ENCODE measurements at regions not wholly inside any gene's neighbourhood (a gene's known extent, or its start where the extent isn't known, plus 50 kb on each side); places are given as distances from the start of the nearest gene placed in this dataset.

DNA sequence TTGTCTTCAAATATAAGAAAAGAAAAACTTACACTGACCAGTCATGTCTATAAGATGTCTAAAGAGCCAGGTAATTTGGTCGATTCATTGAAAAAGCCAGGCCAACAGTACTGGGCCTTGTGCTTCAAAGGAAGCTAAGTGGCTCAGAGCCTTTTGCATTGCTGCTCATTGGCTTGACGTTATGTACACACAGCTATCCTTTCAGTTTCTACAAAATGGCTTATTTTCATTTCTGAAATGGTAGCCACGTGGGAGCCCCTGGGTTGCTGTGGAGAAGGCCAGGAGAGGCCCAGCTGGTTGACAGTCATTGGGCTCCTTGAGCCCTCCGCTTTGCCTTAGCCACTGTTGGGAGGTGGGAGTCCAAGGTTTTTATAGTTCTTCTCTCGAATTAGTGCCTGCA is 199.1 kb upstream of the CXorf66 start:
- Mint-ChIP-seq H3K27ac (no peak overlapping the region), H3K36me3 (ENCODE audit: low read depth) (no peaks in the 10 kb centered on the region), H3K4me3 (no peak overlapping the region), H3K4me1 (no peaks in the 10 kb centered on the region), H3K27me3 (ENCODE audit: insufficient read depth, low read depth, poor library complexity) (no peaks in the 10 kb centered on the region), H3K9me3 (no peaks in the 10 kb centered on the region)
- Histone ChIP-seq H3K4me1 (ENCODE audit: insufficient read depth) (no peaks in the 10 kb centered on the region), H3F3A (replicated peaks; ENCODE audit: low read depth) (no peaks in the 10 kb centered on the region), H3K36me3 (ENCODE audit: insufficient read depth) (no peaks in the 10 kb centered on the region), H3K4me2 (no peak overlapping the region), H3K79me2 (replicated peaks; ENCODE audit: insufficient read depth) (no peaks in the 10 kb centered on the region), H3K9me2 (ENCODE audit: insufficient read depth) (no peaks in the 10 kb centered on the region), H2AFZ (no peak overlapping the region), H4K20me1 (replicated peaks; ENCODE audit: insufficient read depth) (no peaks in the 10 kb centered on the region), H3K27ac (ENCODE audit: low read depth) (no peak overlapping the region), H3K4me3 (no peak overlapping the region), H3K27me3 (ENCODE audit: insufficient read depth) (no peaks in the 10 kb centered on the region)
- no peak for TF ChIP-seq STAT1 (IDR thresholded peaks at IDR 0.05; ENCODE audit: unreplicated experiment)
- no peak for TF ChIP-seq CREB1 (CRISPR knock-in tag; IDR thresholded peaks at IDR 0.05; ENCODE audit: low read depth)
- TF ChIP-seq, protein P1, sequence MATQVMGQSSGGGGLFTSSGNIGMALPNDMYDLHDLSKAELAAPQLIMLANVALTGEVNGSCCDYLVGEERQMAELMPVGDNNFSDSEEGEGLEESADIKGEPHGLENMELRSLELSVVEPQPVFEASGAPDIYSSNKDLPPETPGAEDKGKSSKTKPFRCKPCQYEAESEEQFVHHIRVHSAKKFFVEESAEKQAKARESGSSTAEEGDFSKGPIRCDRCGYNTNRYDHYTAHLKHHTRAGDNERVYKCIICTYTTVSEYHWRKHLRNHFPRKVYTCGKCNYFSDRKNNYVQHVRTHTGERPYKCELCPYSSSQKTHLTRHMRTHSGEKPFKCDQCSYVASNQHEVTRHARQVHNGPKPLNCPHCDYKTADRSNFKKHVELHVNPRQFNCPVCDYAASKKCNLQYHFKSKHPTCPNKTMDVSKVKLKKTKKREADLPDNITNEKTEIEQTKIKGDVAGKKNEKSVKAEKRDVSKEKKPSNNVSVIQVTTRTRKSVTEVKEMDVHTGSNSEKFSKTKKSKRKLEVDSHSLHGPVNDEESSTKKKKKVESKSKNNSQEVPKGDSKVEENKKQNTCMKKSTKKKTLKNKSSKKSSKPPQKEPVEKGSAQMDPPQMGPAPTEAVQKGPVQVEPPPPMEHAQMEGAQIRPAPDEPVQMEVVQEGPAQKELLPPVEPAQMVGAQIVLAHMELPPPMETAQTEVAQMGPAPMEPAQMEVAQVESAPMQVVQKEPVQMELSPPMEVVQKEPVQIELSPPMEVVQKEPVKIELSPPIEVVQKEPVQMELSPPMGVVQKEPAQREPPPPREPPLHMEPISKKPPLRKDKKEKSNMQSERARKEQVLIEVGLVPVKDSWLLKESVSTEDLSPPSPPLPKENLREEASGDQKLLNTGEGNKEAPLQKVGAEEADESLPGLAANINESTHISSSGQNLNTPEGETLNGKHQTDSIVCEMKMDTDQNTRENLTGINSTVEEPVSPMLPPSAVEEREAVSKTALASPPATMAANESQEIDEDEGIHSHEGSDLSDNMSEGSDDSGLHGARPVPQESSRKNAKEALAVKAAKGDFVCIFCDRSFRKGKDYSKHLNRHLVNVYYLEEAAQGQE (IDR thresholded peaks at IDR 0.05; ENCODE audit: unreplicated experiment), result no peak
- TF ChIP-seq NANOG (IDR thresholded peaks at IDR 0.05; ENCODE audit: borderline replicate concordance), result no peak
- no peak for TF ChIP-seq EZH2phosphoT487 (IDR thresholded peaks at IDR 0.05; ENCODE audit: unreplicated experiment)
- no peak for TF ChIP-seq ZNF114 (CRISPR knock-in tag; IDR thresholded peaks at IDR 0.05)
- no peak for TF ChIP-seq JUNB (IDR thresholded peaks at IDR 0.05; ENCODE audit: unreplicated experiment)
- no peak for TF ChIP-seq EZH2 (IDR thresholded peaks at IDR 0.05; ENCODE audit: low read depth, unreplicated experiment)
- TF ChIP-seq CTCF (conservative IDR thresholded peaks at IDR 0.05; ENCODE audit: low read depth in 2 of 2), result no peak
- TF ChIP-seq ZNF462 (CRISPR knock-in tag; IDR thresholded peaks at IDR 0.05), result no peak
- no peak for TF ChIP-seq ETS1 (IDR thresholded peaks at IDR 0.05)
- no peak for TF ChIP-seq ZNF331 (CRISPR knock-in tag; IDR thresholded peaks at IDR 0.05; ENCODE audit: low read depth)
- TF ChIP-seq POLR2AphosphoS5 (IDR thresholded peaks at IDR 0.05; ENCODE audit: low read depth), result no peak
- DNase-seq (ENCODE audit: low spot score) (no peak), ATAC-seq (no peak)

Measured in GM23338 (cell line).